NCI-H146 treated with DMSO at 0.1 percent for 48 hours (cell line): ENCODE measurements at regions not wholly inside any gene's neighbourhood (a gene's known extent, or its start where the extent isn't known, plus 50 kb on each side); places are given as distances from the start of the nearest gene placed in this dataset.

Source experiments
- DNase-seq: peaks from one replicate; lab custom pipeline; 2025; ENCODE audit not compliant: unreplicated experiment; lab: John Stamatoyannopoulos, UW

GRCh38 chr2:216914491-216914890 is 54.6 kb upstream of the TNP1 start:
- no peak for DNase-seq

DNA sequence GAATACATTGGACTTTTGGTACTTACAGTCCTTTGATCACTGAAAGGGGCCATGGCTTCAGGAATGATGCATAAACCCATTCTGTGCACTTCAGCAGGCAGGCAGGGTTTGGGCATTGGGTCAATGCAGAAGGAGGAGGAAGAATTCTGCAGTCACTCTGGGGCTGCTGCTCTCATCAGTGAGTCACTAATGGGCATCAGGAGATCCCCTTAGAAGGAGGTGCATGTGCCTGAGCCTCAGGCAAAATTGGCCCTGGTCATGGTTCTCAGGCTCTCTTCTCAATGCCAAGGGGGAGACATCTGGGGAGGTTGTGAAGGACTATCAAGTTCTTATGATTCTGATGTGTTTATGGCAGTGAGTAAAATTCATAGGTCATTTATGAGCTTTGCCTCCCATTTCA is 52.0 kb upstream of the TNP1 start:
- DNase-seq = no peak

- DNase-seq = no peak
These were observed 51.1 kb upstream of the TNP1 start for GRCh38 chr2:216911008-216911407.

DNA sequence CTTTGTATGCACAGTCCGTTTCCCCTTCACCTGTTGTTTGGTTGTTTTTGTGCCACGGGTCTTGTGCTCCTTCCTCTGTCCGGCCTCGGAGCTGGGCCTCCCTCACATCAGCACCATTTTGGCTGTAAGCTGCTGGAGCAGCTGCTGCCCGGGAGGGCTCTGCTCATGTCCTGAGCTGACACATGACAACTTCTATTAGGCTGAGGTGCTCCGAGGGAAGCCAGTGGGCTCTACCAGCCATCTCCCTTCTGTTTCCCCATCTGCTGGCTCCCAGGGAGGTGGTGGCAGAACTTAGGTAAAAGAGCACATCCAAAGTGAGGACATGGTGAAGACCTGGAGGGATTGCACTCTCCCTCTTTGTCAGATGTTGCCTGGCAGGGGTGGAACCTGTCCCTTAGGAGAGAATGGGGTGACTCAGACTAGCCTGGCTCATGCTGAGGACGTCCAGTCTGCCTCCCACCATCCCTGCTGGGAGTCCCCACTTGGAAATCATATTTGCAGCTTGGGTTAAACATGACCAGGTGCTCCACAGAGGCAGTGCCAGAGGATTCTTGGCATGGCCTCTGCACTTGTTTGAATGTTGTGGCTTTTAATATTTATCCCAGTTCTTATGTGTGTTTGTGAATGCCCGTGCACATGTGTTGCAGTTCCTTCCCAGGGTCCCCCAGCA is 49.8 kb upstream of the TNP1 start:
- no peak for DNase-seq
